ENCODE measurements at regions not wholly inside any gene's neighbourhood (a gene's known extent, or its start where the extent isn't known, plus 50 kb on each side); places are given as distances from the start of the nearest gene placed in this dataset.

GRCh38 chr10:3510741-3511140 is 274.3 kb downstream of the KLF6 start:
- DNase-seq: no peak

- no peak for DNase-seq
Observed at GRCh38 chr10:3509355-3509754, 275.7 kb downstream of the KLF6 start.

- no peak for DNase-seq
Observed at GRCh38 chr10:3503299-3503698, 281.7 kb downstream of the KLF6 start.

GRCh38 chr10:3502673-3503072 is 282.3 kb downstream of the KLF6 start:
- no peak for DNase-seq

GRCh38 chr10:3500408-3500856 is 284.6 kb downstream of the KLF6 start:
- DNase-seq: no peak

DNA sequence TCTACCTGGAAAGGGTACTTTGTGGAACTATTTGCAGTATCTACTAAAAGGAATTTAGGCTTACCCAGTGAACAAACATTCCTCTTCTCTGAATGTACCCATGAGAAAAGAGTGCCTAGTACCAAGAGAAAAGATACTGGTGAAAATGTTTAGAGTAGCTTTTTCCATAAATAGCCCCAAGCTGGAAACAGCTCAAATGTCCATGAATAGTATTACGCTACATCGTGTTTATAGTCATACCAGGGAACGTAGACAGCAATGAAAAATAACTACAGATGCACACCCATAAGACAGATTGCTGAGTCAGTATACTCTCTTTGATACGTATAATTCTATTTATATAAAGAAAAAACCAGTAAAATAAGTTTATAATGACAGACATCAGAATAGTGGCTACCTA is 285.9 kb downstream of the KLF6 start:
- no peak for DNase-seq

DNA sequence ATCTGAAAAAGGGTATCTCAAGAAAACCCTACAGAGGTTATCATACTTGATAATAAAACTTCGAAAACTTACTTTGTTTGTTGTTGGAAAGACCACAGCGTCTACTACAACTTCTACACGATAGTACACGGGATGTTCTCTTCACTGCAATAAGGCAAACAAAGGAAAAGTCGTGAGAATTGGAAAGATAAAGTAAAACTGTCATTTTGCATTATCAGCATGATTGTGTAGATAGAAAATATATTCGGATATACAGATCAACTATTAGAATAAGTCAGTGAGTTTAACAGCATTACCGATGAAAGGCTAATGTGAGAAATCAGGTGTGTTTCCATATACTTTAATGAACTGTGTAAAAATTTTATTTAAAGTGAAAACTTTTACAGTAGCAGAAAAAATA is 287.4 kb downstream of the KLF6 start:
- DNase-seq: no peak

- no peak for DNase-seq
Observed at GRCh38 chr10:3496138-3496537, 288.9 kb downstream of the KLF6 start.

DNA sequence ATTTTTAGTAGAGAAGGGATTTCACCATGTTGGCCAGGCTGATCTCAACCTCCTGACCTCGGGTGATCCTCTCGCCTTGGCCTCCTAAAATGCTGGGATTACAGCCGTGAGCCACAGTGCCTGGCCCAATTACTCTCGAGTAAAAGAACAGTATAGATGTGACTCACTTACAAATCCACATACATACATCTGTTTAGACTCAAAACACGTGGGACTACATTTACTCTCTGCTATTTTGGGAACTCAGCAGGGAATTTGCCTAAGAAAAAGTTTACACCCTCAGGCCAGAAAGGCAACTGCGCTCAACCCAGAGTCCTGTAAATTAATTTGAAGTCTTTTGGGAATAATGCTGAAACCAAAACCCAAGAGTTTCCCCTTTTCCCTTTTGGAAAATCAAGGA is 289.7 kb downstream of the KLF6 start:
- no peak for DNase-seq

DNA sequence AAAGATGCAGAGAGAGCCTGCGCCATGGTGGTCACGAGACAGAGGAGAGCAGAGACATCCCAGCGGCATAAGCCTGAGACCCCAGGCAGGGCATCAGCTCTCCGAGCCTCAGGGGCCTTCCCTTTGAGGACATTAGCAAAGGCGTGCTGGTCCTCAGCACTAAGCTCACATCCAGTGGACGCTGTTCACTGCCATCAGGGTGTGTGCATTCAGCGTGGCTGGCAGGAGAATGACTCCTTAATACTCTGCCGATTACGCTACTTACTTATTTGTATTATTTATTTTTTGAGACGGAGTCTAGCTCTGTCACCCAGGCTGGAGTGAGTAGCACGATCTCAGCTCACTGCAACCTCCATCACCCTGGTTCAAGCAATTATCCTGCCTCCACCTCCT is 290.2 kb downstream of the KLF6 start:
- DNase-seq: no peak

DNA sequence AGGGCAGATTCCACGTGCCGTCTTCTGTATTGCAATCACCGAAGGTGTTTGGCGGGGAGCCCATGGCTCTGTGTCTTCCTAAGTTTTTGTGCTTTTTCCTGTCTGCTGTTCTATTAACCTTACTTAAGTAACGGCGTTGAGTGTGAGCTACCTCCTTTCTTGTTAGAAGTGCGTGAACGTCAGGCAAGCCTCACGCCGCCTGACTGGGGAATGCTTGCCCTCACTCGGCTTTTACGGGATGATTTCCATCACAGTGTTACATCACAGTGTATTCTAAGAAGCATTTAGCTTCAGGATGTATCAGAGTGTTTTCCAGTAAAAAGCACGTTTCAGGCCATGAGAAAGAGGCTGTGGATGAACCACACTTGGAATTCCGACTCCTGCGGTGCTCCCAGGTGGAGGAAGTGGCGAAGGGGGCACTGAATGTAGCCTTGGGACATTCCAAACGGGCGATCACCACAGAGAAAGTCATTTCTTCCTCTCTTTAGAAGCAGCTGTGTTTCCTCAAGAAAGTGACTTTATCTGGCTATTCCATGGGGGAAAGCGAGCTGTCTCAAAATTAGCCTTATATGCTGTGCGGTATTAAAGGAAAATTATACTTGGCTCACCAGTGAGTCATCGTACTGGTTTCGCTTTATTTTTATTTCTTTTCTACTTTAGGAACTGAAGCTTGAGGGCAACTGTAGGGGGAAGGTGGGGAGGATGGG is 290.7 kb downstream of the KLF6 start:
- no peak for DNase-seq

DNA sequence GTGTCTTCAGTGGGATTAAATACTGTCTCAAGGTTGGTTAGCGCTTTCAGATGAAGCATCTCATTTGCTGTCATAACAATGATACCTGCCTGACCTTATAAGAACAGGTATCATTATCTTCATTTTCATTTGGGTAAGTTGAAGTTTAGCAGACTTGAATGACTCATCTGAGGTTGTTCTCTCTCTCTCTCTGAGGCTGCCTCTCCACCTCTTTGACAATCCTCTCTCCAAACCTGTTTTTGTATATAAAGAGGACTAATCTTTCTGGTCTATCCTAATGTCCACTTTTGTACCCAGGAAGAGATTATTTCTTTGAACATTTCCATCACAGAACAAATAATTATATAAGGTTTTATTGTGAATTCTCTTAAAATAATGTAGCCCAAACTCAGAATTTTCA is 291.4 kb downstream of the KLF6 start:
- DNase-seq: no peak

GRCh38 chr10:3491571-3491970 is 293.4 kb downstream of the KLF6 start:
- DNase-seq: no peak

GRCh38 chr10:3487228-3487627 is 297.8 kb downstream of the KLF6 start:
- DNase-seq: no peak

GRCh38 chr10:3486346-3487065 is 298.5 kb downstream of the KLF6 start:
- DNase-seq: no peak

DNA sequence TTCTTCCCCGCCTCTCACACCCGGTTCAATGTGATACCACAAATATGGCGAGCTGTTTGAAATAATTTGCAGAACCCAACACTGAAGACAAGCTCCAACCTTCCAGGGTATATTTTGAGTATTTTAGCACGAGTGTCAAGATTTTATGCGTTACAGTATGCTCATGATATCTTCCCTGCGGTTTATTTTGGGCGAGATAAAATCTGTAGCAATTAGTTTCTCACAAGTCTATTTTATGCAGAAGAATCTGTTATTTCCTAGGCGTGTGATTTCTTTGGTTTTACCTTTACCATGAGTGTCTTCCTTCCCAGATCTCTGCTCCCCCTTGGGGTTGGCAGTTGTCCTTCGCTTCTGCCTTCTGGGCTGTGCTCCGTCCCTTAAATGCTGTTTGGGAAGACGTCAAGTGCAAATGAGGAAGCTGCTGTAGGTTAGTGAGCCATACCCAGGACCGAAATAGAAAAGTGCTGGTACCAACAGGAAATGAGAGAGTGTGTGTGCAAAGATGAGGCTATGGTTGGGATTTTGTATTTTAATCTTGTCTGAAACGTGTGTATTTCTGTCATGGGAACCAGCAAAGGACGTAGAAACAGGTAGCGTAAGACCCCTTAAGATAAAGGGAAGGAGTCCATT is 299.8 kb downstream of the KLF6 start:
- no peak for DNase-seq

DNA sequence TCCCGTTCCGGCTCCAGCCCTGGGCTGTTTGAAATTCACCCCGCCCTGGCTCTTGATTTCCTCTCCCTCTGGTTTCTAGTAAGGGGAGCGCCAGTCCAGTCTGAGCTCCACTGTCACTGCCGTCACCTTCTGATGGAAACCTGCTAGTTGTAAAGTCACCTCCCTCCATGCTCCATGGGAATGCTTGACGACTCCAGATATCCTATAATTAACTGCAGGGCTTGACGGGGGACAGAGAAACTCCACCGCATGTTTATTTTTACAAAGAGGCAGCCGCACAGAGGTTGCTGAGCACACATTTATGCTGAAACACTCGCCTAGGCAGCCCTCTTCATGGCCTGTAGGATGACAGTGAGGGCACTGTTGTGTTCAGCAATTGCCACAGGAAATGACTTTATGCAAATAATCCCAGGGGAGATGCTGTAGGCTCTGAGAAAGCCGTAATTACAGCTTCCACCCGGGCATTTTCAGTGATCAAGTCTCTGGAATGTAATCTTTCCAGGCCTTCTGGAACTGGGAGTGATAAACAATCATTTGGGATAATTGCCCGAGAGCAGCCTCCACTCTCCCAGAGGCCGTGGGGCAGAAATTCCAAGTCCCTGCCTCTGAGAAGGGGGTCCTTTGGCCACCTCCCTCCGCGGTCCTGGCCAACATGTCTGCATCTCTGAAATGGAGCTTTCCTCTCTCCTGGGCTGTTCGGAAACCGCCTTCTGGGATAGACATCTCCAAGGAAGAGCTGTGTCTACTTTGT is 300.5 kb downstream of the KLF6 start:
- DNase-seq: no peak

DNA sequence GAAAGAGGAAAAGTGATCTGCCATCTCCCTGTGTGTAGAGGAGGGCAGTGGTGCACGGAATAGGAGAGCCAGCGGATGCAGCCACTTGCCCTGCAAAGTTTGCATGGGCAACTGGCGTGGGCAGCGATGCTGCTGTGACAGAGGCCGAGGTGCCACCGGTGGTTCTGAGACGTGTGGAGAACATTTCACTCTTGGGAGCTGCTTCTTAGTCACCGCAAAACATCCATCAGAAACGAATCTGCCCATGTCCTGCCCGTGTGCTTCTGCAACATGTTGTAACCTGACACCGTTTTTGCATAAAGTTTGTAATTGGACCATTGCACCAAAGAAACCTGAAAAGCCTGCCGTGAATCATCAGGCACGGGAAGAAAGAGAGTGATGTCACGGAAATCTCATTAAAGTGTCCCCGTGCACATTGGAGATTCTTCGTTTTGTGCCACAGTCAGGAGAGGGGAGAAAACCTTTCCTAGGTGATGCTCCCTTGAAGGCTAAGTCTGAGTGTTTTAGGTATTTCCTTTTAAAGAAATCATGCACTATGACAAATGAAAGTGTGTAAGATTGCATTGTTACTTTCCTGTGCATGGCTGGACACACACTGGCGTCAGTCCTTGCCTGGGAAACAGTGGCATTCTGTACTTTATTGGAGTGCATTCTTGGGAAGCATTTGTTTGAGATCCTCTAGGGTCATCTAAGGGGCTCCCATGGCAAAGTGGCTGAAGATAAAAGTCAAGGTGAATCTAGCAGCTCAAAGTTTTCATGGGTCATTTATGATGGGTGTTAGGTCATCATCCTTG is 302.6 kb downstream of the KLF6 start:
- DNase-seq: no peak

DNA sequence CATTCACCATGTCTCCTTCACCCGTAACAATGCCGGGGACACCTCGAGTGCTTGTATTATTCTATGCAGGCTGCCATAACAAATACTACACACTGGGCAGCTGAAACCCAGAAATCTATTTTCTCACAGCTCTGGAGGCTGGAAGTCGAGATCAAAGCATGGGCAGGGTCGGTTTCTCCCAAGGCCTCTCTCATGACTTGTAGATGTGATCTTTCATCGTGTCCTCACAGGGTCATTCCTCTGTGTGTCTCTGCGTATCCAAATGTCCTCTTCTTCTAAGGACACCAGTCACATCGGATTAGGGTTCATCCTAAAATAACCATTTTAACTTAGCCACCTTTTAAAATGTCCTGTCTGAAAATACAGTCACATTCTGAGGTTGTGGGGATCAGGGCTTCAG is 303.5 kb downstream of the KLF6 start:
- no peak for DNase-seq

GRCh38 chr10:3480990-3481315 is 304.1 kb downstream of the KLF6 start:
- no peak for DNase-seq

DNA sequence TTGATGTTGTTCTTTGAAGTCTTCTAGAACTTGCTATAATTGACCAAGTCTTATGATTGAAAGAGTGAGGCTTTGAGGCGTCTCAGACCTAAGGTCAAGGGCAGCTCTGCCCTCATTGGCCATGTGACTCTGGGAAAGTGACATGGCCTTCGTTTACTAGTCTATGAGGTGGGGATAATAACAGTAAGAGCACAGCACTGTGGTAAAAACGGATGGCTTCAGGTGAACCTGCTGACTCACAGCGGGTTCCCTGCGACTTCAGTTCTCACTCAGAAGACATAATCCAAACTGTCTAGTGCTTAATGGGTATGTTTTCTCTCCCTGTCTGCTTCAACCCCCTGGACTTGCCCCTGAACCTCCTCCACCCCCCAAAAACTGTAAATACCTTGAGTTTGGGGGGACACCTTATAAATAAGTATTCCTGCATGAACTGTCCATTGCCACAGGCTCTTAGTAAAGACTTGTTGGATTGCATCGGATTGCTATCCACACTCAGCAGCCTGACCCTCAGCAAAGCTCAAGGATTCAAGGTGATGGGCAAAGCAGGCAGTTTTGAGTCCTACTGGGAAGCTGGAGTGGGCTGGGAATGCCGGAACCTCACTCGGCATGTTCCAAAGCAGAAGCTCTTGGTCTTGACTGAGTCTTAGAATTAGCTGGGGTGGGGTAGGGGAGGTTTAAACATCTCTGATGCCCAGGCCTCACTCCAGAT is 304.6 kb downstream of the KLF6 start:
- no peak for DNase-seq

DNA sequence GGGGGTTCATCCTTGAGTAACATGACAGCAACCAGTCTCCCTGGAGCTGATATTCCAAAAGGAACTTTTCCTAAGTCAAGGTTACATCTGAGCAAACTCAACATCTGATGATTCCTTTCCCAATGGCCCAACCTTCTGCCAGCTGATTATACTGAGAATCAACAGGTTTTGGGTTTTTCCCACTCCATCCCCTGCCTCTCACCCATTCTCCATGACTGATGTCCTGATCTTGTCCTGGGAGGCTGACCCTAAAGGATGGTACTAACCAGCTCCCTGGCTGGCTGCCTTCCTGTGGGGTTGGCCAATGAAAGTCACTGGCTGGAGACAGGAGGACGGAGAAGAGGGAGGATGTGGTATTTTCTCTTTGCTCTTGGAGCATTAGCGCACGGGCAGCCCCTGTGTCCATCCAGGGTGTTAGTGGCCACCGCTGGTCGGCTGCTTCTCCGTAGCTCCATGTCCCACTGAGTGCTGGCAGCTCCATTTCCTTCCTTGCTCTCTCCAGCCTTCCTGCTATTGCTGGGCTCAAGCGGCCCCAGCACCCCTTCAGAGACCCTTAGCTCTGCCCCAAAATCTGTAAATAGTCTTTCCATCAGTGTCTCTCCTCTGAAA is 306.2 kb upstream of the PITRM1 start:
- DNase-seq: no peak

All from stimulated activated CD8-positive, alpha-beta memory T cell treated with anti-CD3 and anti-CD28 coated beads, Interleukin-4, amount 100 ng/mL, for 48 hours (primary cell).